ENCODE measurements at regions not wholly inside any gene's neighbourhood (a gene's known extent, or its start where the extent isn't known, plus 50 kb on each side); places are given as distances from the start of the nearest gene placed in this dataset.

GRCh38 chr4:13089659-13089998 is 394.5 kb downstream of the RAB28 start:
- ATAC-seq (no peak), FAIRE-seq (no peak), DNase-seq (ENCODE audit: extremely low read depth in 1 of 4, low spot score in 3 of 4) (no peak)
- no peaks in the 10 kb centered on the region for H3K4me1 ChIP-seq (replicated peaks in 1 of 2; ENCODE audit: control insufficient read depth in 2 of 2, insufficient read depth in 2 of 2, low read length in 2 of 2)
- H3K4me3 ChIP-seq: no peak overlapping the region
- no peaks in the 10 kb centered on the region for H3K9me1 ChIP-seq (ENCODE audit: control insufficient read depth, insufficient read depth, low read length)
- no peak overlapping the region for H2AFZ ChIP-seq (ENCODE audit: low read depth, low read length)
- intact Hi-C loops (cut with micrococcal nuclease): no loop called here
- no TSS peak for BruUV-seq (replicated peaks)
- in situ Hi-C loops (cut with MboI): no loop called here
- H3K9ac ChIP-seq (ENCODE audit: insufficient read depth in 1 of 2, low read depth in 2 of 2, low read length in 2 of 2): no peak overlapping the region
- no peaks in the 10 kb centered on the region for H3K9me3 ChIP-seq (replicated peaks; ENCODE audit: control insufficient read depth, insufficient read depth, low read depth, low read length)
- H3K27ac ChIP-seq (ENCODE audit: extremely low read depth, low read depth, low read length): no peak overlapping the region
- POLR2A ChIA-PET: interaction anchor here (0.6 kb wide), 1 partner anchor 19 kb away, joined by 3 read pairs; no protein-coding TSS in a partner anchor
- CTCF ChIA-PET (ENCODE audit: low intra/inter-chr PET ratio): no interaction called here
- H3K27me3 ChIP-seq (ENCODE audit: control insufficient read depth in 2 of 2, insufficient read depth in 2 of 2, low read length in 2 of 2): no peaks in the 10 kb centered on the region
- no peaks in the 10 kb centered on the region for H4K20me1 ChIP-seq (replicated peaks; ENCODE audit: control insufficient read depth, insufficient read depth, low read length)
- no peak overlapping the region for H3K4me2 ChIP-seq (ENCODE audit: insufficient read depth, low read length)
- no peaks in the 10 kb centered on the region for H3K36me3 ChIP-seq (ENCODE audit: control insufficient read depth, insufficient read depth, low read length)
- H3K79me2 ChIP-seq (ENCODE audit: control insufficient read depth, insufficient read depth, low read length): no peaks in the 10 kb centered on the region
- TF ChIP-seq ERF (CRISPR knock-in tag; IDR thresholded peaks at IDR 0.05) (no peak), RBM22 (IDR thresholded peaks at IDR 0.05; ENCODE audit: low read depth, low read length, poor library complexity, severe bottlenecking) (no peak), UBTF (IDR thresholded peaks at IDR 0.05; ENCODE audit: borderline replicate concordance in 1 of 2, low read depth in 2 of 2, low read length in 2 of 2) (no peak), HDAC8 (tag; IDR thresholded peaks at IDR 0.05) (no peak), THAP7 (CRISPR knock-in tag; IDR thresholded peaks at IDR 0.05) (no peak), TCF3 (CRISPR knock-in tag; IDR thresholded peaks at IDR 0.05) (no peak), HNRNPUL1 (IDR thresholded peaks at IDR 0.05; ENCODE audit: low read length) (no peak), NUFIP1 (IDR thresholded peaks at IDR 0.05; ENCODE audit: partially characterized antibody) (no peak), GTF2E2 (tag; IDR thresholded peaks at IDR 0.05) (no peak), U2AF2 (optimal IDR thresholded peaks at IDR 0.05; ENCODE audit: low read depth, low read length) (no peak), NFRKB (IDR thresholded peaks at IDR 0.05; ENCODE audit: low read depth) (no peak), ZNF507 (tag; conservative IDR thresholded peaks at IDR 0.05) (no peak), ZNF318 (IDR thresholded peaks at IDR 0.05; ENCODE audit: borderline replicate concordance in 1 of 2, low read depth in 1 of 2) (no peak)

Data from K562 (cell line).